ENCODE measurements at regions not wholly inside any gene's neighbourhood (a gene's known extent, or its start where the extent isn't known, plus 50 kb on each side); places are given as distances from the start of the nearest gene placed in this dataset.
"Not testable (repeated sequence)": the region's sequence is repeated elsewhere in the genome, so short reads cannot be mapped to it uniquely, and the experiment has no call there.

DNA sequence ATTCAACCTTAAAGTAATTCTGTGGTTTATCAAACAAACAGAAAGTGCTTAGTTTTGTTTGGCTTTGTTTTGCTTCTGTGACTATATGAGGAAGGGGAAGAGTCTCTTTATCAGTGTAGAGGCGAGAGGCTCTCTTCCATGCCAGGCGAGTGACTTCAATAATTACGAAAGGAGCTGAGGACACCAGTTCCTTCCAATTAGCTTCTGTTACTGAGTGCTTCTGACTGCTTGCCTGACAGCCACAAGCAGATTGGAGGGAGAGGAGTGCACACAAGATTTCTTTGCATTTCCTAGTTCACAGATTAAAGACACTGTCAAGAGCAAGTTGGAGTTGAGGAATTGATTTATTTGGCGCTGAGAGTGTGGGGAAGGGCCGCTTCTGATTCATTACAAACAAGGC, 1484.5 kb upstream of the TENM4 start:
- Histone ChIP-seq H4K91ac (ENCODE audit: insufficient read length, low read depth, low read length) (no peak overlapping the region), H2BK12ac (ENCODE audit: insufficient read length, low read depth, low read length) (no peak overlapping the region), H4K5ac (ENCODE audit: insufficient read length, low read depth, low read length) (no peak overlapping the region), H3K23ac (ENCODE audit: insufficient read length, low read depth, low read length) (no peak overlapping the region), H2AFZ (ENCODE audit: low read length) (no peak overlapping the region), H3K79me2 (ENCODE audit: insufficient read depth, low read length) (no peaks in the 10 kb centered on the region), H3K9ac (ENCODE audit: extremely low read depth, insufficient read length, low read length) (no peak overlapping the region), H3K4ac (ENCODE audit: low read depth, low read length) (no peak overlapping the region), H3K27me3 (ENCODE audit: insufficient read depth, low read length) (no peaks in the 10 kb centered on the region), H2BK120ac (ENCODE audit: low read depth, low read length, poor library complexity, severe bottlenecking) (no peak overlapping the region), H3K18ac (ENCODE audit: insufficient read length, low read depth, low read length) (no peak overlapping the region), H3K4me1 (ENCODE audit: insufficient read depth, low read length) (no peaks in the 10 kb centered on the region), H3K27ac (ENCODE audit: insufficient read length, low read depth, low read length) (no peak overlapping the region), H3K14ac (ENCODE audit: insufficient read depth, low read length) (no peak overlapping the region), H2BK20ac (ENCODE audit: low read depth, low read length, poor library complexity, severe bottlenecking) (no peak overlapping the region), H3K23me2 (ENCODE audit: insufficient read length, low read depth, low read length, poor library complexity, severe bottlenecking) (no peaks in the 10 kb centered on the region), H3K9me3 (ENCODE audit: control insufficient read depth, low read depth, low read length) (no peaks in the 10 kb centered on the region), H4K20me1 (ENCODE audit: control insufficient read depth, insufficient read depth, insufficient read length) (no peaks in the 10 kb centered on the region), H3K79me1 (ENCODE audit: insufficient read depth, low read depth, low read length, poor library complexity, severe bottlenecking) (no peaks in the 10 kb centered on the region), H4K8ac (replicated peaks; ENCODE audit: insufficient read length, low read depth, low read length) (no peak overlapping the region), H3K56ac (ENCODE audit: insufficient read length, low read depth, low read length) (no peak overlapping the region), H3T11ph (ENCODE audit: low read length) (no peak overlapping the region), H2BK15ac (ENCODE audit: low read depth, low read length) (no peak overlapping the region), H2AK5ac (ENCODE audit: insufficient read length, low read length) (no peak overlapping the region), H3K4me2 (ENCODE audit: insufficient read depth, insufficient read length, low read length) (no peak overlapping the region), H2BK5ac (ENCODE audit: insufficient read length, low read length) (no peak overlapping the region)
- Mint-ChIP-seq H3K27me3 (ENCODE audit: low read depth) (no peaks in the 10 kb centered on the region), H3K27ac (no peak overlapping the region; a peak in 1 of 7 replicates), H3K36me3 (ENCODE audit: insufficient read depth in 1 of 3, low read depth in 3 of 3) (no peaks in the 10 kb centered on the region), H3K4me1 (no peaks in the 10 kb centered on the region), H3K9me3 (no peaks in the 10 kb centered on the region), H3K4me3 (no peak overlapping the region)
- whole genome bisulfite sequencing (ENCODE audit: extremely low coverage, insufficient read length, low lambda C conversion rate): no CpG with 5 or more reads among the region's 5 CpGs
- DNase-seq: no peak
- TF ChIP-seq CTCF (conservative IDR thresholded peaks at IDR 0.05): no peak

DNA sequence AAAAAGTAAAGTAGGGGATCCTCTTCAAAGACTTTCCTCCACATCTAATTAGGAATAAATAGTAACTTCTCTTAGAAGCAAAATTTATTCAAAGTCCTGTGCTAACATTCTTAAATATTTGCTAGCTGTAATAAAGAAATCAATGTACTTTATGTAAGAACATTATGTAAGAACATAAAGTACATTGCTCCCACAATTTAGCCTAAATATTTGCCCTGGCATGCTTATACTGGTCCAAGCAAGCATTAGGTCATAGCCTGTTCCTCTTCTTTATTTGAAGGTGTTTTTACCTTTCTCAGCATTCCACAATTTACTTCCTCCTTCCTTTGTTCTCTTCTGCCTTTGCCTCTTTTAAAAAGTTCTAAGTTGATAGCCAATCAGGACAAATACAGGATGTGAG, 1480.5 kb upstream of the TENM4 start:
- not testable (repeated sequence) for H3K4me1 ChIP-seq (ENCODE audit: insufficient read depth, low read length); H2BK120ac ChIP-seq (ENCODE audit: low read depth, low read length, poor library complexity, severe bottlenecking); H3K27me3 ChIP-seq (ENCODE audit: insufficient read depth, low read length); H3K27me3 Mint-ChIP-seq (ENCODE audit: low read depth); H2BK12ac ChIP-seq (ENCODE audit: insufficient read length, low read depth, low read length); H3K27ac Mint-ChIP-seq; H3K56ac ChIP-seq (ENCODE audit: insufficient read length, low read depth, low read length); H2BK20ac ChIP-seq (ENCODE audit: low read depth, low read length, poor library complexity, severe bottlenecking); H2BK5ac ChIP-seq (ENCODE audit: insufficient read length, low read length); H4K20me1 ChIP-seq (ENCODE audit: control insufficient read depth, insufficient read depth, insufficient read length); H4K8ac ChIP-seq (replicated peaks; ENCODE audit: insufficient read length, low read depth, low read length); H4K5ac ChIP-seq (ENCODE audit: insufficient read length, low read depth, low read length); H3K4me2 ChIP-seq (ENCODE audit: insufficient read depth, insufficient read length, low read length); H3K36me3 Mint-ChIP-seq (ENCODE audit: insufficient read depth in 1 of 3, low read depth in 3 of 3); H3K4me1 Mint-ChIP-seq; H3K27ac ChIP-seq (ENCODE audit: insufficient read length, low read depth, low read length); H2AK5ac ChIP-seq (ENCODE audit: insufficient read length, low read length); H3K4ac ChIP-seq (ENCODE audit: low read depth, low read length); H3K23ac ChIP-seq (ENCODE audit: insufficient read length, low read depth, low read length); H2BK15ac ChIP-seq (ENCODE audit: low read depth, low read length); H3K79me1 ChIP-seq (ENCODE audit: insufficient read depth, low read depth, low read length, poor library complexity, severe bottlenecking); H3K18ac ChIP-seq (ENCODE audit: insufficient read length, low read depth, low read length); H4K91ac ChIP-seq (ENCODE audit: insufficient read length, low read depth, low read length); DNase-seq; H3T11ph ChIP-seq (ENCODE audit: low read length); H3K9ac ChIP-seq (ENCODE audit: extremely low read depth, insufficient read length, low read length); H3K23me2 ChIP-seq (ENCODE audit: insufficient read length, low read depth, low read length, poor library complexity, severe bottlenecking); H3K4me3 Mint-ChIP-seq; H3K9me3 ChIP-seq (ENCODE audit: control insufficient read depth, low read depth, low read length); H3K14ac ChIP-seq (ENCODE audit: insufficient read depth, low read length); H2AFZ ChIP-seq (ENCODE audit: low read length); H3K79me2 ChIP-seq (ENCODE audit: insufficient read depth, low read length); H3K9me3 Mint-ChIP-seq

Data from H9 (cell line).